ENCODE measurements at regions not wholly inside any gene's neighbourhood (a gene's known extent, or its start where the extent isn't known, plus 50 kb on each side); places are given as distances from the start of the nearest gene placed in this dataset.

DNA sequence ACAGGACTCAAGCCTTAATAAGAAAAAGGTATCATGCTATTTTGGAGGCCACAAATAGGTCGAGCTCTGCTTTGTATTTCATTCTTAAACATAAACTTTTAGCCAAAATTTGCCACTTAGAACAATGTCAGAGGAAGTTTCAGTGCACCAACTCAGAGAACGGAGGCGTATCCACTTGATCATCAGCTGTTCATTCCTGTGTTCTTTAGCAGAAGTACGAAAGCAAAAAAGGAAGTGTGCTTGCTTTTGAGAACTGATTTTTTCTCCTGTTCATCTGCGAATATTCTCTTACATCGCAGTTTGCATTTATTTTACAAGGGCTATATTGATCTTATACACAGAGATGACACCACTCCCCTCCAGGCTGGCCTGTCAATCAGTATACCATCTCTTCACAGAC, 188.6 kb upstream of the SOX5 start:
- H3K36me3 ChIP-seq (ENCODE audit: insufficient read depth, low read length) = no peaks in the 10 kb centered on the region
- H3K9ac ChIP-seq (ENCODE audit: low read depth, low read length) = no peak overlapping the region
- peaks cover 12% of the 10 kb centered on the region; the same call in 1 of the 2 replicates for H3K4me1 ChIP-seq (ENCODE audit: insufficient read depth, low read length)
- H3K9me3 ChIP-seq (ENCODE audit: control insufficient read depth, insufficient read depth, low read length) = no peaks in the 10 kb centered on the region

GRCh38 chr12:24135158-24135850, 185.8 kb upstream of the SOX5 start:
- Histone ChIP-seq H3K9ac (ENCODE audit: low read depth, low read length) (no peak overlapping the region), H3K4me1 (ENCODE audit: insufficient read depth, low read length) (peaks cover 13% of the 10 kb centered on the region; the same call in 1 of the 2 replicates), H3K9me3 (ENCODE audit: control insufficient read depth, insufficient read depth, low read length) (no peaks in the 10 kb centered on the region), H3K36me3 (ENCODE audit: insufficient read depth, low read length) (no peaks in the 10 kb centered on the region)

DNA sequence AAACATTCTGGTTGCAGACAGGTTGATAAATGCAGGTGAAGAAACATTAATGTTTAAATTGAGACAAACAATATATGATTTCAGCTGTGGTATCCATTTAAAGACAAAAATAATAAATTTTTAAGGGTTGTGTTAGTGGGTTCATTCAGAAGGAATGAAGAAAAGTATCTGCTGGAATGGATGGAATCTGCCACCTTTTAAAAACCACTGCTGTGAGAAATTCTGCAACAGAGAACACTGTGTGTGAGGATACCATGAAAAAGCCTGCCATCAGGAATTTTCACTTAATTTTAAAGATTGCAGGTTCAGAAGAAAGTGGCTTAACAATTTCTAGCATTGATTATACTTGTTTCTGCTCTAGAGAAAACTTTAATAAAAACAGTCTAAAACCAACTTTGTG, 184.6 kb upstream of the SOX5 start:
- H3K9ac ChIP-seq (ENCODE audit: low read depth, low read length) = no peak overlapping the region
- H3K4me1 ChIP-seq (ENCODE audit: insufficient read depth, low read length) = peaks cover 13% of the 10 kb centered on the region; the same call in 1 of the 2 replicates

GRCh38 chr12:24133384-24133783, 183.9 kb upstream of the SOX5 start:
- Histone ChIP-seq H3K4me1 (ENCODE audit: insufficient read depth, low read length) (peaks cover 13% of the 10 kb centered on the region; the same call in 1 of the 2 replicates), H3K9ac (ENCODE audit: low read depth, low read length) (no peak overlapping the region), H3K9me3 (ENCODE audit: control insufficient read depth, insufficient read depth, low read length) (no peaks in the 10 kb centered on the region), H3K36me3 (ENCODE audit: insufficient read depth, low read length) (no peaks in the 10 kb centered on the region)

More for the DNA sequence above, 184.6 kb upstream of the SOX5 start:
- Histone ChIP-seq H3K9me3 (ENCODE audit: control insufficient read depth, insufficient read depth, low read length) (no peaks in the 10 kb centered on the region), H3K36me3 (ENCODE audit: insufficient read depth, low read length) (no peaks in the 10 kb centered on the region)

DNA sequence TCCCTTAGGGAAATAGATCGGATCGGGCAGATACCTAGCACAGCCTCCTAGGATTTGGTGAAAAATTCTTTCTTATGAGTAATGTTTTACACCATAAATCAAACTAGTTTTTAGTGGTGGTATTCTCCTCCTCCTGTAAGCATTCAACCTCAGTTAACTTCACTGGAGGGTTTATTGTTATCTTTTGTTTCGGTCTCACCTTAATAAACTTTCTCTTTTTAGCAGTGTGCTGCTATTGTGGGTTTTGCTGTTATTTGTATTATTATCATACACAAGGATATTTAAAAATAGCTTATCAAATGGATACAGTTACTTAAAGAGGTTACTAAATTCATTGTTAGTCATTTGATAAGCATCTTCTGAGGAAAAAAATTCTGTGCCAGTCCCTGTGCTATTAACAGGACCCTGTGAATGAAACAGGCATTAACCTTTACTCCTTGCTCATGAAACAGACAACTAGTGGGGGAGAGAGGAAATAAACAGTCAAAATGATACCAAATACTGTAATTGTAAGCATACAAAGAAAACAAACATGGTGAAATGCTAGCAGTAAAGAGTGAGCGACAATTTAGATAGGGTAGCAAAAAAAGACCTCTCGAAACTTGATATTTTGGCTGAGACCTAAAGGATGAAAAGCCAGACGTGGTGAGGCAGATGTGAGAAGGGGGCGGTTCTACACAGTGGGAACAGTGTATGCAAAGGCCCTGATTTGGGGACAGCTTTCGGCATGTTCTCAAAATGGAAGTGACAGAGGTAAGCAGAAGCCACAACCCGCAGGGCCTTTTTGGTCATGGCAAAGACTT, 178.7 kb upstream of the SOX5 start:
- no peaks in the 10 kb centered on the region for H3K36me3 ChIP-seq (ENCODE audit: insufficient read depth, low read length)
- H3K9me3 ChIP-seq (ENCODE audit: control insufficient read depth, insufficient read depth, low read length) = no peaks in the 10 kb centered on the region
- H3K4me1 ChIP-seq (ENCODE audit: insufficient read depth, low read length) = peaks cover 2% of the 10 kb centered on the region; the same call in 1 of the 2 replicates
- H3K9ac ChIP-seq (ENCODE audit: low read depth, low read length) = no peak overlapping the region

GRCh38 chr12:24125280-24125679, 175.8 kb upstream of the SOX5 start:
- Histone ChIP-seq H3K9ac (ENCODE audit: low read depth, low read length) (no peak overlapping the region), H3K9me3 (ENCODE audit: control insufficient read depth, insufficient read depth, low read length) (no peaks in the 10 kb centered on the region)

GRCh38 chr12:24121911-24122310, 172.4 kb upstream of the SOX5 start:
- Histone ChIP-seq H3K36me3 (ENCODE audit: insufficient read depth, low read length) (no peaks in the 10 kb centered on the region), H3K9ac (ENCODE audit: low read depth, low read length) (no peak overlapping the region), H3K9me3 (ENCODE audit: control insufficient read depth, insufficient read depth, low read length) (no peaks in the 10 kb centered on the region), H3K4me1 (ENCODE audit: insufficient read depth, low read length) (no peaks in the 10 kb centered on the region)

More at GRCh38 chr12:24125280-24125679, 175.8 kb upstream of the SOX5 start:
- Histone ChIP-seq H3K4me1 (ENCODE audit: insufficient read depth, low read length) (no peaks in the 10 kb centered on the region), H3K36me3 (ENCODE audit: insufficient read depth, low read length) (no peaks in the 10 kb centered on the region)

DNA sequence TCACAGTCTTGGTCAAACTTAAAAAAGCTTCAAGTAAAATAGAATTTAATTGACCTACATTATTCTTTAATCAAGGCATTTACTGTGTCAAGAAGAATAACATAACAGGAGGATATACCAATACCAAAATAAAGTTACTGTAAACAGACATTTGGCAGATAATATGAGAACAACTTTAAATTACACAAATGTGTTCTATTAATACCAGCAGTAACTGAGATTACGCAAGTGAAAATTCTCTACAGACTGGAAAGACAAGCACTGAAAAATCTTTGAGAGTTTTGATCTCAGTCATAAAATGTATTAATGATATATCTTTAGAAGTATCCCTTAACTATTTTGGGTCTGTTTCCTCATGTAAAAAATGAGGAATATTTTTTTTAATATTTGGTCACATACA, 169.2 kb upstream of the SOX5 start:
- no peaks in the 10 kb centered on the region for H3K36me3 ChIP-seq (ENCODE audit: insufficient read depth, low read length)
- no peak overlapping the region for H3K9ac ChIP-seq (ENCODE audit: low read depth, low read length)
- H3K4me1 ChIP-seq (ENCODE audit: insufficient read depth, low read length) = no peaks in the 10 kb centered on the region
- H3K9me3 ChIP-seq (ENCODE audit: control insufficient read depth, insufficient read depth, low read length) = no peaks in the 10 kb centered on the region

DNA sequence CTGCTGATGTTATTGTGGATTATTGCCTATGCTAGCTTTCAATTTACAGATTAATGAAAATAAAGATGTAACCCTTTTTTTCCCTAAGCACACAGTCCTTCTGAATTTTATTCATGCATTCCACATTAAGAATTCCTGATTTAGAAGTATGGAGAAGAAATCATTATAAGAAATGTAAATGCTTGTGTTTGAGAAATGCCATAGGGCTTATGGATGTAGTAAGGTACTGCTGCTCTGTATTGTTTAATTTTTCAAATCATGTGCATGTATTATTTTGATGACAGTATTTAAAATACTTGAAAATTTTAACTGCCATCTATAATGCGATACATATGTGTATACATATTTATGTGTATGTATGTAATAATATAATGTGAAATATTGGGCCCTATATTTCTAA, 167.1 kb upstream of the SOX5 start:
- no peaks in the 10 kb centered on the region for H3K4me1 ChIP-seq (ENCODE audit: insufficient read depth, low read length)
- H3K36me3 ChIP-seq (ENCODE audit: insufficient read depth, low read length) = no peaks in the 10 kb centered on the region
- no peak overlapping the region for H3K9ac ChIP-seq (ENCODE audit: low read depth, low read length)
- H3K9me3 ChIP-seq (ENCODE audit: control insufficient read depth, insufficient read depth, low read length) = no peaks in the 10 kb centered on the region

DNA sequence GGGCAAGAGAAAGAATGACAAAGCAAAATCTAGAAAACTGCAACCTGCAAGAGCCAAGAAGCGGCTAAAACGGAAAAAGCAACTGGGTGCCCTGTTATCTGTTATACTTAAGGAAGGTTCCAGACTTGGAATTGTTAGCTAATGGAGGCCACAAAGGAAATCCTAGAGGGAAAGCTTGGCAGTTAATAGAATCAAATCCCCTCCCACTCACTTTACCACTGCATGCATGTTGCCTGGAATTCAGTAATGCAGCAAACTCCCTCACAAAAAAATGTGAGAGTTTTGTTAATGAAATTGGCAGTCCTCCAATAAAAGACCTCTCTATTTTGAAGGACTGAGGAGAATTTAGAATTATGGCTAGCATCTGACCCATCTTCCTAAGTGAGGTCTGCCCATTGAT, 164.2 kb upstream of the SOX5 start:
- Histone ChIP-seq H3K9ac (ENCODE audit: low read depth, low read length) (no peak overlapping the region), H3K36me3 (ENCODE audit: insufficient read depth, low read length) (no peaks in the 10 kb centered on the region), H3K9me3 (ENCODE audit: control insufficient read depth, insufficient read depth, low read length) (no peaks in the 10 kb centered on the region), H3K4me1 (ENCODE audit: insufficient read depth, low read length) (no peaks in the 10 kb centered on the region)

- no peak overlapping the region for H3K9ac ChIP-seq (ENCODE audit: low read depth, low read length)
- no peaks in the 10 kb centered on the region for H3K4me1 ChIP-seq (ENCODE audit: insufficient read depth, low read length)
- H3K9me3 ChIP-seq (ENCODE audit: control insufficient read depth, insufficient read depth, low read length) = no peaks in the 10 kb centered on the region
- no peaks in the 10 kb centered on the region for H3K36me3 ChIP-seq (ENCODE audit: insufficient read depth, low read length)
Observed at GRCh38 chr12:24111616-24112015, 162.1 kb upstream of the SOX5 start.

DNA sequence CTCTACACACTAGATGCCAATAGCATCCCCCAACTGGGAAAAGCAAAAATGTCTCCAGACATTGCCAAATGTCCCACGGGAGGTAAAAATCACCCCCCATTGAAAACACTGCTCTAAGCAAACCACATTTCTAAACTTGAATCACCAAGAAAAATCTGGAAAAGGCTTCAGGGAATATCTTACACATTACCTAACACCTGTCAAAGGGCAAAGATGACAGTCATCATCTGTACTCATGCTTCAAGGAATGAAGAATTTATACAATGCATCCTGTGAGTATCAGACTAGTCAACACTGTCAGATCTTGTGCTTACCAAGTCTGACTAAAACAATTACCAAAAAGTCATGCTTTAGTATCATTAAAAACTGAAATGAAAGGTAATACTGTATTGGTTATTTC, 161.6 kb upstream of the SOX5 start:
- no peaks in the 10 kb centered on the region for H3K36me3 ChIP-seq (ENCODE audit: insufficient read depth, low read length)
- no peaks in the 10 kb centered on the region for H3K4me1 ChIP-seq (ENCODE audit: insufficient read depth, low read length)
- no peak overlapping the region for H3K9ac ChIP-seq (ENCODE audit: low read depth, low read length)
- H3K9me3 ChIP-seq (ENCODE audit: control insufficient read depth, insufficient read depth, low read length) = no peaks in the 10 kb centered on the region

DNA sequence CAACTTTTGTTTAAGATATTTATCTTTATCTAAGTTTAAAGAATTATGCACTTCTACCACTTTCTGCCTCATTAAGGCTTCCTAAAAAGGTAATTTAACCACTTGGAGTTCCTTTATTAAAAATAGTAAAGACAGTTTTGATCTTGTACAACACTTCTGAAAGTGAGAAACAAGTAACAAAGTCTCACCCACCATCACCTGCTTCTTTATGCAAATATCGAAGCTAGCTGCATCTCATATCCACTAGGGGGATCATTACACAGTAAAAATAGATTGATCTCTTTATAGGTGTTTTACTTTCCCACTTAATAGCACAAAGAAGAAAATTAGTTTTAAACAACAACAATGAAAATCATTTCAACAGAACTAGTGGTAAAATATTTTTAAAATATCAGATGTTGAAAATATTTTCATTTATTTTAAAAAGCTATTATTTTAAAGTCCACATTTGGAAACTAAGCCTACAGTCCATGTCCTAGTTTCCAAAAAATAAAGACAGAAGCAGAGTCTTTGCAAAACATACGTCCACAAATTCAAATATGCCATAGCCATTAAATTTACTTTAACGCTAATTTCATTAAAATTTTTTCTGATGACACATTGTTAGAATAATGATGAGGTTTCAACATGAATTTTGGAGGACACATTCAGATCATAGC, 160.0 kb upstream of the SOX5 start:
- H3K9me3 ChIP-seq (ENCODE audit: control insufficient read depth, insufficient read depth, low read length) = no peaks in the 10 kb centered on the region
- no peaks in the 10 kb centered on the region for H3K36me3 ChIP-seq (ENCODE audit: insufficient read depth, low read length)
- H3K9ac ChIP-seq (ENCODE audit: low read depth, low read length) = no peak overlapping the region
- no peaks in the 10 kb centered on the region for H3K4me1 ChIP-seq (ENCODE audit: insufficient read depth, low read length)

DNA sequence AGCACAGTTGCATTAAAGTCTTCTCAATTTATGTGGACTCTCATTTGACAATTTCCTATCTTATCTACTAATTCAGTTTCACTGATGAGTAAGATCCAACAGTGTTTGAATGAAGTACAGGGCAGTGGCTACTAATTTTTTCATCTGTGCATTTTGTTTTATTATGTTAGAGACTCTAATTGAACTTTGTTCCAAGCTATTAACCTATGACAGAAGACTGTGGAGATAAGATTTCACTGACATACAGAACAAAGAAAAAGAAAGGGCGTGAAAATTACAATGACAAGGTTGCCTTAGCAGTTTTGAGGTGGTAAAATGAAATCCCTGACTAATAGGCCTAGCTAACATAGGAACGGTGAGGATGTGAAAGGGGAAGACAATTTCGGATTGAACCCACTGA, 153.2 kb upstream of the SOX5 start:
- H3K4me1 ChIP-seq (ENCODE audit: insufficient read depth, low read length) = no peaks in the 10 kb centered on the region
- no peak overlapping the region for H3K9ac ChIP-seq (ENCODE audit: low read depth, low read length)
- H3K36me3 ChIP-seq (ENCODE audit: insufficient read depth, low read length) = no peaks in the 10 kb centered on the region
- H3K9me3 ChIP-seq (ENCODE audit: control insufficient read depth, insufficient read depth, low read length) = no peaks in the 10 kb centered on the region

Data from ES-I3 (cell line).